Testis (tissue), 2 donors: ENCODE measurements at regions not wholly inside any gene's neighbourhood (a gene's known extent, or its start where the extent isn't known, plus 50 kb on each side); places are given as distances from the start of the nearest gene placed in this dataset.

Experiments
- DNase-seq: peaks from one replicate; pipeline ENCODE4 v3.0.0-alpha.2; 2019
- H3K27ac ChIP-seq, 2 donors: fragments of 200-600 bp; sonication (generic); one replicate each; pipeline ENCODE4 v1.5.1; 2019
- H3K27me3 ChIP-seq: fragments of 200-600 bp; sonication (generic); one replicate; pipeline ENCODE4 v1.5.1; 2019
- H3K36me3 ChIP-seq: fragments of 200-600 bp; sonication (generic); one replicate; pipeline ENCODE4 v1.5.1; 2017; ENCODE audit warnings: low read depth; ENCODE audit errors: missing control alignments
- H3K4me1 ChIP-seq: fragments of 200-600 bp; sonication (generic); one replicate; pipeline ENCODE4 v1.5.1; 2019
- H3K4me3 ChIP-seq, 2 donors: fragments of 200-600 bp; sonication (generic); one replicate each; pipeline ENCODE4 v1.5.1; 2017 to 2019
- H3K9me3 ChIP-seq: fragments of 200-600 bp; sonication (generic); one replicate; pipeline ENCODE4 v1.5.1; 2017
- POLR2A ChIP-seq: fragments of 450-650 bp; IDR thresholded peaks from one replicate; pipeline ENCODE4 v1.6.1; 2017; ENCODE audit warnings: antibody characterized with exemption, mild to moderate bottlenecking, moderate library complexity
- WGBS, 2 donors: methylation state at CpG; one replicate each; pipeline ENCODE4 v1.1.5; 2018; 5-methylcytosine and 5-hydroxymethylcytosine counted together
- intact Hi-C: fragments of 100-400 bp; cut with DNase I; formaldehyde crosslinking; loops from one replicate; pipeline ENCODE4 v1.15.1; 2023; ENCODE audit warnings: low total_unique reads
- TF ChIP-seq, protein P1 (sequence below), 3 experiments: fragments of 450-650 bp in 2 of 3; fragments of 200-600 bp in 1 of 3; sonication (generic) in 1 of 3; IDR thresholded peaks; one replicate each; pipeline ENCODE4 v1.5.1; 2016 to 2019; ENCODE audit warnings: antibody characterized with exemption in 3 of 3, mild to moderate bottlenecking in 2 of 3, moderate library complexity in 1 of 3

DNA sequence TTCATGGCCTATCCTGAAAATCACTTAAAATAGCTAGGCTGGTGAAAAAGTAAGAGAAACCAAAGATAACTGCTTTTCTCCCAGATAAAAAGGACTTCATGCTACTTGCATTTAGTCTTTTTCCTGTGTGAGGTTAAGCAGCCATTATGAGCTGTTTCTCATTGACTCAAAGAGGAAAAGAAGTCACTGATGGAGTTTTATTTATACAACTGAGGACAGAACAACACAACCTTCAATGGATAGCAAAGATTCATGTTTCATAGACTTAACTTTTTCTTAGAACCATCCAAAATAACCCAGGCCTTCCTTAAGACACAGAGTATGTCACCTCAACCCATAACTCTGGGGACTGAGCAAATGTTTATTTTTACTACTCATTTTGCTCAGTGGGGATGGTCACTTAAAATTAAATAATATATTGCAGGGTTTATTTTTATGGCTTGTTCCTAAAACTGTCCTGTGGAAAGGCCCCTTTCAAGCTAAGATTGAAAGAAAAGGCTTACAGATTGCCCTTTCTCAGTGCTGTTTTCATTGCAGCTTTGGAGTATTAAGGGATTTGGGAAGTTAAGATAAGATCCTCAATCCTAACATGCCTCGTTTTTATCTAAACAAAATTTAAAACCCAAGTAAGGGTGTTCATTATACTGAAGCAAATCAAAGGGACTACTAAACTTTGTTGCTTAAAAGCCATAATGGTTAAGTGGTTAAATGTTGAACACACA lies 252.6 kb upstream of the MAD2L1 start:
- no peak for DNase-seq
- no peak overlapping the region for H3K4me3 ChIP-seq
- H3K27me3 ChIP-seq = no peaks in the 10 kb centered on the region
- intact Hi-C loops = no loop called here
- H3K27ac ChIP-seq = no peak overlapping the region
- H3K4me1 ChIP-seq = no peaks in the 10 kb centered on the region
- H3K36me3 ChIP-seq = no peaks in the 10 kb centered on the region
- TF ChIP-seq, protein P1, sequence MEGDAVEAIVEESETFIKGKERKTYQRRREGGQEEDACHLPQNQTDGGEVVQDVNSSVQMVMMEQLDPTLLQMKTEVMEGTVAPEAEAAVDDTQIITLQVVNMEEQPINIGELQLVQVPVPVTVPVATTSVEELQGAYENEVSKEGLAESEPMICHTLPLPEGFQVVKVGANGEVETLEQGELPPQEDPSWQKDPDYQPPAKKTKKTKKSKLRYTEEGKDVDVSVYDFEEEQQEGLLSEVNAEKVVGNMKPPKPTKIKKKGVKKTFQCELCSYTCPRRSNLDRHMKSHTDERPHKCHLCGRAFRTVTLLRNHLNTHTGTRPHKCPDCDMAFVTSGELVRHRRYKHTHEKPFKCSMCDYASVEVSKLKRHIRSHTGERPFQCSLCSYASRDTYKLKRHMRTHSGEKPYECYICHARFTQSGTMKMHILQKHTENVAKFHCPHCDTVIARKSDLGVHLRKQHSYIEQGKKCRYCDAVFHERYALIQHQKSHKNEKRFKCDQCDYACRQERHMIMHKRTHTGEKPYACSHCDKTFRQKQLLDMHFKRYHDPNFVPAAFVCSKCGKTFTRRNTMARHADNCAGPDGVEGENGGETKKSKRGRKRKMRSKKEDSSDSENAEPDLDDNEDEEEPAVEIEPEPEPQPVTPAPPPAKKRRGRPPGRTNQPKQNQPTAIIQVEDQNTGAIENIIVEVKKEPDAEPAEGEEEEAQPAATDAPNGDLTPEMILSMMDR (IDR thresholded peaks at IDR 0.05) = no peak
- no peak for TF ChIP-seq POLR2A
- no peaks in the 10 kb centered on the region for H3K9me3 ChIP-seq
- 24 to 43% methylated on average over 1 of the region's 1 CpG for WGBS, 2 donors

DNA sequence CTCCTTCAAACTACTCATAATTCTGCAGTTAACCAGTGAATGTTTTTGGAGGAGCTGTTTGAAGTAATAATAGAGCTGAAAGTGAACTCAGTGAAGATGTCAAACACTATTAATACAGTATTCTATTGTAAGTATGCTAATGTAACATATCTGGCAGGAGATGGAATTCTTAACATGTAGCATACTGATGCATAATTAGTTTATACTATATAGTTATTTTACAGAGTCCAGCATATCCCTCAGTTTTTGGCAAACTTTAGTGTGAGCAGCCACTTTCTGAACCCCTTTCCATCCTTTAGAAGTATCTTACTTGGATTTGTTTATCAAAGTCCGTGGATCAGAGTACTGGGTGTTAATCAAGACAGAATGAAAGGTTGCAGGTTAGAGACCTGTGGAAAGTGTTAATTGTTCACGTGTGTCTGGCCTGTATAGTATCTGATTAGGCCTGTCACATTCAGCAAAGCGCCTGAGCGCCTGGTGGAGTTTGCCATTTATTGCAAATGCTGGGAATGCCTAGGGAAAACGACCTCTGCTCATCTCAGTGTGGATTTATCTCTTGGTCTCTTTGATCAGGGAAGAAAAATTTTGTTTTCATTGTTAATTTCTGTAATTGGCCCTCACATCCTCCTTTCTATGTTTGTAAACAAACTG lies 251.7 kb upstream of the MAD2L1 start:
- intact Hi-C loops = no loop called here

DNA sequence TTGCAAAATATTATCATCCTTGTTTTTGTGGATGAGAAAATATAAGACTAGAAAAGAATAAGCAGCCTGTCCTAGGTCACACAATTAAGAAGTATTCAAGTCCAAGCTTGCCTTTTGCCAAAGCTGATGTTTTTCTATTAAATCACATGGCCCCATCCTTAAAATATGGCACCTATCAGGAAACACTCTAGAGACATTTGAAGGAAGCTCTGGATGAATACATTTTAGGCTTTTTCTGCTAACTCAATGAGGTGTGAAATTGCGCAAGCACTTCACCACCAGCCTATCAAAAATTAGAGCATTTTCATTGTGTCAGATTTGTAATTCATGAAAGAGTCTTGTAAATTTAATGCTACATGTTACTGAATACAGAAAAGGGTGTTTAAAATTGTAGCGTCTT lies 251.1 kb upstream of the MAD2L1 start:
- TF ChIP-seq, protein P1 (IDR thresholded peaks at IDR 0.05) = no peak
- no peak for TF ChIP-seq POLR2A
- 86 to 91% methylated on average over 2 of the region's 2 CpGs for WGBS, 2 donors
- H3K27ac ChIP-seq = no peak overlapping the region
- H3K36me3 ChIP-seq = no peaks in the 10 kb centered on the region
- H3K27me3 ChIP-seq = no peaks in the 10 kb centered on the region
- no peak overlapping the region for H3K4me3 ChIP-seq
- no peaks in the 10 kb centered on the region for H3K4me1 ChIP-seq
- no peak for DNase-seq
- no peaks in the 10 kb centered on the region for H3K9me3 ChIP-seq
- intact Hi-C loops = no loop called here

More for the DNA sequence above, 251.7 kb upstream of the MAD2L1 start:
- TF ChIP-seq, protein P1 (IDR thresholded peaks at IDR 0.05) = no peak
- no peak for TF ChIP-seq POLR2A
- H3K36me3 ChIP-seq = no peaks in the 10 kb centered on the region
- H3K4me1 ChIP-seq = no peaks in the 10 kb centered on the region
- H3K9me3 ChIP-seq = no peaks in the 10 kb centered on the region
- no peak overlapping the region for H3K4me3 ChIP-seq
- 50 to 57% methylated on average over 5 of the region's 5 CpGs for WGBS, 2 donors
- no peak overlapping the region for H3K27ac ChIP-seq
- no peaks in the 10 kb centered on the region for H3K27me3 ChIP-seq
- no peak for DNase-seq

DNA sequence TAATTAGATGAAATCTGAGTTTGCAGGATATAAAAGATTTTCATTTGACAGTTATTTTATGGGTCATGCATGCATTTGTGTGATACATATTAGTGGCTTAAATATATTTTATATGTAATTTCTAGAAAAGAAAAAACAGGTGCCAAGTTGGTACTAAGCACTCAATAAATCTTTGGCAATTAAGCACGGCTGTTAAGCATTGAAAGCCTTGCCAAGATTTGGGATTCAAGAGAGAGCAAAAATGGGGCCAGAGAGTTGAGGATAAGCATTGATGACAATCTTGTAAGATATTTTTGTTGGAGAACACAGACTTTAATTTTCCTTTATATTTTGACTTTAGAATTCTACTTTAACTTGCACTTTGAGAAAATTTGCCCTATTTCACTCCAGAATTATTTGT lies 249.8 kb upstream of the MAD2L1 start:
- Histone ChIP-seq H3K27me3 (no peaks in the 10 kb centered on the region), H3K9me3 (no peaks in the 10 kb centered on the region), H3K4me1 (no peaks in the 10 kb centered on the region), H3K4me3 (no peak overlapping the region), H3K27ac (no peak overlapping the region), H3K36me3 (no peaks in the 10 kb centered on the region)
- no peak for TF ChIP-seq POLR2A
- TF ChIP-seq, protein P1 (IDR thresholded peaks at IDR 0.05) = no peak
- whole genome bisulfite sequencing, 2 donors = 58 to 71% methylated on average over 1 of the region's 1 CpG
- intact Hi-C loops = no loop called here
- DNase-seq = no peak

DNA sequence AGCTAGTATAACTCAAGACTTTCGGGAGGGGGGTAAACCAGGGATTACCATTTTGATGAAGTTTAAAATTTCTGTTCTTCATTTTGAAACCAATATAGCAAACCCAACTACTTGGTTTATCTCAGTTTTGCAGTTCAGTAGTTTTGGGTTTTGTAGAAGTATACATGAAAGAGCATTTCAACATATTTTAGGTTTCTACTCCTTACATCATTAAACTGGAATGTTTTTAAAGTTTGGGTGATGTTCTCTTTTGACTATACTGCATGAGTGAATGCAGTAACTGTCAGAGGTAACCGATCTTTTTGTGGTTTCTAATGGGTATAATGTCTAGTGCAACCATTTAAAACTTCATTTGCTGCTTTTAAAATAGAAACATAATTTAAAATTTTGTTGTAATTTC lies 248.3 kb upstream of the MAD2L1 start:
- intact Hi-C loops = no loop called here
- no peaks in the 10 kb centered on the region for H3K4me1 ChIP-seq
- H3K9me3 ChIP-seq = no peaks in the 10 kb centered on the region
- TF ChIP-seq, protein P1 (IDR thresholded peaks at IDR 0.05) = no peak
- no peak for TF ChIP-seq POLR2A
- WGBS, 2 donors = 86 to 92% methylated on average over 2 of the region's 2 CpGs
- H3K36me3 ChIP-seq = no peaks in the 10 kb centered on the region
- no peaks in the 10 kb centered on the region for H3K27me3 ChIP-seq
- no peak for DNase-seq
- no peak overlapping the region for H3K27ac ChIP-seq
- no peak overlapping the region for H3K4me3 ChIP-seq
